DMS153 (cell line): ENCODE measurements at regions not wholly inside any gene's neighbourhood (a gene's known extent, or its start where the extent isn't known, plus 50 kb on each side); places are given as distances from the start of the nearest gene placed in this dataset.

Source experiments
- DNase-seq: peaks from one replicate; lab custom pipeline; 2025; lab: John Stamatoyannopoulos, UW

- no peak for DNase-seq
Measured at GRCh38 chr13:48181482-48182145, 51.4 kb upstream of the ITM2B start.

- no peak for DNase-seq
Measured at GRCh38 chr13:48178126-48178525, 54.9 kb upstream of the ITM2B start.

- DNase-seq: no peak
Measured at GRCh38 chr13:48176781-48177180, 56.2 kb upstream of the ITM2B start.

GRCh38 chr13:48175185-48175584, 57.8 kb upstream of the ITM2B start:
- DNase-seq: no peak

GRCh38 chr13:48167866-48168265, 65.1 kb upstream of the ITM2B start:
- DNase-seq: no peak

- DNase-seq: no peak
Measured at GRCh38 chr13:48165727-48166126, 67.3 kb upstream of the ITM2B start.

GRCh38 chr13:48165063-48165462, 67.9 kb upstream of the ITM2B start:
- DNase-seq: no peak

GRCh38 chr13:48163061-48163460, 68.2 kb upstream of the MED4 start:
- no peak for DNase-seq

GRCh38 chr13:48162217-48162616, 67.3 kb upstream of the MED4 start:
- no peak for DNase-seq

GRCh38 chr13:48161530-48162179, 66.8 kb upstream of the MED4 start:
- no peak for DNase-seq

GRCh38 chr13:48160606-48161278, 65.8 kb upstream of the MED4 start:
- DNase-seq: no peak

GRCh38 chr13:48159826-48160225, 64.9 kb upstream of the MED4 start:
- no peak for DNase-seq

- no peak for DNase-seq
Measured at GRCh38 chr13:48159401-48159800, 64.5 kb upstream of the MED4 start.

GRCh38 chr13:48158915-48159314, 64.0 kb upstream of the MED4 start:
- DNase-seq: no peak

- peak; percentile 0 for DNase-seq
Measured at GRCh38 chr13:48158290-48158689, 63.4 kb upstream of the MED4 start.

- DNase-seq: no peak
Measured at GRCh38 chr13:48156466-48156865, 61.6 kb upstream of the MED4 start.

GRCh38 chr13:48155848-48156247, 60.9 kb upstream of the MED4 start:
- peak; percentile 15 for DNase-seq

GRCh38 chr13:48154671-48155070, 59.8 kb upstream of the MED4 start:
- no peak for DNase-seq

GRCh38 chr13:48153186-48153585, 58.3 kb upstream of the MED4 start:
- DNase-seq: no peak

GRCh38 chr13:48151363-48152161, 56.7 kb upstream of the MED4 start:
- no peak for DNase-seq

- DNase-seq: no peak
Measured at GRCh38 chr13:48148454-48148853, 53.5 kb upstream of the MED4 start.

GRCh38 chr13:48146636-48147035, 51.7 kb upstream of the MED4 start:
- no peak for DNase-seq

- DNase-seq: no peak
Measured at GRCh38 chr13:48146122-48146521, 51.2 kb upstream of the MED4 start.
